DMS 273 (cell line): ENCODE measurements at regions not wholly inside any gene's neighbourhood (a gene's known extent, or its start where the extent isn't known, plus 50 kb on each side); places are given as distances from the start of the nearest gene placed in this dataset.

ENCODE experiments used
- DNase-seq: peaks from one replicate; lab custom pipeline; 2025; ENCODE audit not compliant: unreplicated experiment; lab: John Stamatoyannopoulos, UW

DNA sequence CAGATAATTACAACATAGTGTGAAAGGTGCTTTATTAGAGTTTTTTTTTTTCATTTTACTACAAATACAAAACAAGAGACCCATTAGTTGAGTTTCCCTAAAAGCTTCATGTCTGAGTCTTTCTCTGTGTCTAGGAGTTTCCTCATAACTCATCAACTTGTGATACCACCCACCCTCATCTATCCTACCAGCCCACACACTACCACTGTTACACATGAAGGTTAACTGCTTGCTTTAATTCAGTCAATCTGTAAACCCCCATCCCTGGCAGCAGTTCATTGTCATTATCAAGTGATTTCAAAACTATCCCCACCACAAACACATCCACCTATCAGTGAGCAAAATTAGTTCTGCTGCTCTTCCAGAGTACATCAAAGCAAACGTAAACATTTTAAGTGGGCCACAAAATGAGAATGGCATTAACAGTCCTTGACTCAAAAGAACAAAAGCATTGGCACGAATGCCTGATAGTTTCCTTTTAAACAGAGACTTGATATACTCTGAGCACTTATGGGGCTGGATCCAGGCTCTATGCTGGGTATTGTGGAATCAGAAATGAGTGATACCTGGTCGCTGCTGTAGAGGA, 331.6 kb upstream of the FAM241A start:
- no peak for DNase-seq

DNA sequence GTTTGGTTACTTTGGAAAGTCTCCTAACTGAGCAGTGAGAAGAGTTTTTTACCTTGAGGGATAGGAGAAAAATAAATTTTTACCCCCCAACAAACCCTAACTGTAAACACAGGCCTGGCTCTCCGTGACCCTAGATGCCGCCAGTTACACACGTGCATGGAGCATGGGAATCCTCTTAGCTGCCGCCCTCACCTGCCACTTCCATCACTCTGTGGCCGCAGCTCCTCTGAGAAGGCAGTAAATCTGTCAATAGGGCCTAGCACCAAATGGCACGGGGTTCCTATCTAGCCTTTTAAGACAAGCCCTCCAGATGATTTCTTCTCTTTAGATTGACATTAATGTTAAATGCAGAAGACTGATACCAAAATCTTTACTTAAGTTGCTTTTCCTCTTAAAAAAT, 330.3 kb upstream of the FAM241A start:
- no peak for DNase-seq

DNA sequence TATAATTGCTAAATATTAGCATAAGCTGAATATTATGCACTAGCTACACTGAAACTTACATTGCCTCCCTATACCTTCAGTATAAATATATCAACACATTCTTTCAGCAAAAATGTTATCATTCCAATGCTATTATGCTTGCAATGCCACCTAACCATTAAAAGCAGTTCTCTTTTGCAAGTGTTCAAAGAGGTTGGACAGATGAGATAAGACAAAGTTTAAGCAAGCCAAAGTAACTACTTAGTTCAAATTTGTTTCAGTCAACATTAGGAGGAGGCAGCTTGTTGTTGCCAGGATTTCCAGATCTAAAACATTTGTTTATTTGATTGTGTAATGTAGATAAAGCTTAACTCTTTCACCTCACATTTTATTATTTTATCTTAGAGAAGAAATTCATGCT, 323.9 kb upstream of the FAM241A start:
- DNase-seq: no peak

DNA sequence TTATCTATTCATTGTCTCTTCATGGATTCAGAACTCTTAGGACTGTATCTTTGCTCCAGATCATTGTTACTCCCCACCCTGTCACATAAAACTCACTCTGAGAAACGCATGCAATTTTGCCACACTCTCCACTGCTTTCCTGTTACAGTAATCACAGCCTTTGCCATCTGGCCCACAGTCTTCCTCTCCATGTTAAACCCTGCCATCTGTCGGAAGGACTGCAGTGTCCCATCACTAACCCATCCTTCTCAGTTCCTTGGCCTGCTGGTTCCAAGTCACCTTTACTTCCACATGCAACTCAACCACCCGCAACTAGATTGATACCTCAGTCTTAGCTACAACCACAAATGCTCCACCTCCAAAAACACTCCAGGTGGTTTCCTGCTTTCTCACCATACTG, 308.7 kb upstream of the FAM241A start:
- peak; percentile 62 for DNase-seq

DNA sequence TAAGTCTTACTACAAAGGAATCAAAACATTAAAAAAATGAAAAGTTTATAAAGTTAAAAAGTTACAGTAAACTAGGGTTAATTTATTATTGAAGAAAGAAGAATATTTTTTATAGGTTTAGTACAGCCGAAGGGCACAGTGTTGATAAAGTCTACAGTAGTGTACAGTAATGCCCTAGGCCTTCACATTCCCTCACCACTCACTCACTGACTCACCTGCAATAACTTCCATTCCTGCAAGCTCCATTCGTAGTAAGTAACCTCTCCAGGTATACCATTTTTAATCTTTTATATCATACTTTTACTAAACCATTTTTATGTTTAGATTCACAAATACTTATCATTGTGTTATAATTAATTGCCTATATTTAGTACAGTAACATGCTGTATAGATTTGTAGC, 307.5 kb upstream of the FAM241A start:
- no peak for DNase-seq

DNA sequence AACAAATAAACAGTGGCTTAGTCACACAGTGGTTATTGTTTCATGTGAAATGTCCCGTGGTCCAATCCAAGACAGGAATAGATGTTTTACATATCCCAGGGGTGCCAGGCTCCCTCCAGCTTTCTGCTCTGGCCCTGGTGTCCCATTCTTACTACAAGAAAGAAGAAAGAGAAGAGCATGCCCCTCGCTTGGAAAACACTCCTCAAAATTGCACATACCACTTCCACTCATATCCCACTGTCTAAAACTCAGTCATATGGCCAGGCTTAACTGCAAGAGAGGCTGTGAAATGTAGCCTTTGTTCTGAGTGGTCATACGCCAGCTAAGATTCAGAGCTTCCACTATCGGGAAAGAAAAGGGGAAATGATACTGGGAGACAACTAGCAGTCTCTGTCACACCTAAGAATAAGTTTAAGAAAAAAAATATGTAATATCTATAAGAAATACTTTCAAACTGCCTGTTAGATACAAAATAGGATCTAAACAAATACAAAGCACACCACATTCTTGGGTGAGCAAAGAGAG, 306.8 kb upstream of the FAM241A start:
- DNase-seq: no peak

DNA sequence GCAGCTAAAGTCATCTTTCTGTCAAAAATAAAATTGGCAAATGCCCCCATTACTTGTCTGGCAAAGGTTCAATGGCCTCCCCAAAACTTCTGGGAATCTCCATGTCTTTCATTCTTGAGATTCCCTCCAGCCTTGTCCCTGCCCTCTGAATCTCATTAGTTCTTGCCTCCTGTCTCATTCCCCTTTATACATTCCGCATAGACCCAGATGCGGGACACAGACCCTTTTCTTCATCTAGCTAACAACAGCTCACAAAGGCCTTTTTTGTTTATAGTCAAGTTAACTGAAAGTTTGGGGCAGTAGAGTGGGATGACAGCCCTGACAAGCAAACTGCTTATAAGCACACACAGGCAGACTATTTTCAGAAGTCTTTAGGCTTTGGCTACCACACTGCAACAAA, 306.1 kb upstream of the FAM241A start:
- DNase-seq: no peak

DNA sequence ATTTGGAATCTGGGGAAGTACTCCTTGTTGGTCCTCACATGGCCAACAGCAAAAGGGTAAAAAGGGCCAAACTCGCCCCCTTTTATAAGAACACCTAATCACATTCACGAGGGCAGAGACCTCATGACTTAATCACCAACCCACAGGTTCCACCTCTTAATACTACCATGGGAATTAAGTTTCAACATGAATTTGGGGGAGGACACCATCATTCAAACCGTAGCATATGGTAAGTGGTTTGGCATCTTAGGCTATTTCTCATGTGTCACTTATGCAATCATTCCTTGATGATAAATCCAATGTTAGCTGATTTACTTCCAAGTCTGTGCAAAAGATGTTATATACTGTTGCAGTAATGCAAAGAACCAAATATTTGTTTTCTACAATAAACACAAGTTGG, 302.9 kb upstream of the FAM241A start:
- no peak for DNase-seq

DNA sequence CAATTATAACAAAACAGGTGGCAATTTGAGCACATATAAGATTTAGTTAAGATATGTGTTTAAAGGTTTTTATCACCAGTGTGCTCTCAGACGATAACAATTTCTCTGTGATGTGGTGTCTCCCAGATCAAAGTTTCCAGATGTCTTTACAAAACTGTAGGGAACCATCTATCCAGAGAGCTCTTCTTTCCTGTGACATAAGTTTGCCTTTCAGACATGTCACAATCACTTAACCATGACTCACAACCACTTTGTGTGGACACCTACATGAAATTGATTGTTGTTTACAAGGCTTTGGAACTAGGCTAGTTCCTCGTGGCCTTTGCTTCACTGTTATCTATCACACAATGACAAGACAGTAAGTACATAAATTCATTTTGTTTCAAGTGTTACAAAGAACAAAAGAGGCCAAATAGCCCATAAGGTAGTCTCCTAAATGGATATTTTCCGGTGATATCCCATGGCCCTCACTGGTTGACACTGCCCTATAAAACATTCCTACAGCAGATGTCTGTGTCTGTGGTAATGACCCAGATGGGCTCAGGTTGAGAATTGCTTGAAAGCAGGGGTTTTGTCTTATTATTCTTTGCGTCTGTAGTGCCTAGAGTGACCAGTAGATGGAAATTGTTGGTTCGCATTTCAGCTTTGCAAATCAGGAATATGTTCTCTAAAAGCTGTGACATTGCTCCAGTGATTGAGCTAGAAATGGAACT, 297.8 kb upstream of the FAM241A start:
- peak; percentile 34 for DNase-seq

DNA sequence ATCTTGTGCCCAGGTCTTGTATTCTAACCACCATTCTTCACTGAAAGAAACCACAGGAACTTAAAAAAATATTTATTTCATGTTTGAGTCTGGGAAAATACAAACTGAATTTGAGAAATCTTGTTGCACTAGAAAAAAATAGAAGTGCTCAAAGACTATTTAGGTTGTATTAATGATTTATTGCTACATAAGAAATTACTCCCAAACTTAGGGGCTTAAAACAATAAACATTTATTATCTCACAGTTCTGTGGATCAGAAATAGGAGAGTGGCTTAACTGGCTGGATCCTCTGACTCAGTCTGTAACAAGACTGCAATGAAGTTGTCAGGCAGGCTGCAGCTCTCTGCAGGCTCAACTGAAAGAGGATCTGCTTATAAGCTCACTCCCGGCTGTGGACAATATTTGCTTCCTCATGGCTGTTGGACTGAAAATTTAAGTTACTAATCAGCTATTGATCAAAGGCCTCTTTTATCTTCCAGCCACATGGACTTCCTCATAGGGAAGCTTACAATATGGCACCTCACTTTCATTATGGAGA, 295.4 kb upstream of the FAM241A start:
- no peak for DNase-seq

DNA sequence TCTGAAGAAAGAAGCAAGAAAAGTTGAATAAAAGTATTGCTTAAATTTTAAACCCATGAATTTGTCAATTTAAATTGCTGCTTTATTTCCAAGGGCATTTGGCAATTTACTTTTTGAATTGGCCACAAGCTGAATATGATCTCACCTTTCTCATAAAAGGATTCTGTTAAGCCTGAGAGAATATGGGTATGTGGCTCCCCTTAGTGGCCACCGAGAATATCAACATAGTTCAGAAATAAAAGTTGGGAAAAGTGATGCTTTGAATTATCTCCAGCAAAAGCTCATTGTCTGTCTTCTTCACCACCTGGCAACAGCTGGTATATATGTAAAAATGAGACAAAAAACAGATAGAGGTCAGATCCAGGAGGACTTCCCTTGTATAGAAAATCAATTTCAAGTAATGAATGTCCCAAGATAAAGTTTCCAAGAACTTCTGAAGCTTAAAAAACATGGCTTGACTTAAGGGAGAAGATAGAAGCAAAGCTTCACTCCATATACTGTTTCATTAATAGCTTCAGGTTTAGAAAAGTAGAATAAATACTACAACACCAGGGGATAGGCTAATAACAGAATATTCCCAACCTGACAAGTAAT, 290.7 kb upstream of the FAM241A start:
- peak; percentile 36 for DNase-seq

DNA sequence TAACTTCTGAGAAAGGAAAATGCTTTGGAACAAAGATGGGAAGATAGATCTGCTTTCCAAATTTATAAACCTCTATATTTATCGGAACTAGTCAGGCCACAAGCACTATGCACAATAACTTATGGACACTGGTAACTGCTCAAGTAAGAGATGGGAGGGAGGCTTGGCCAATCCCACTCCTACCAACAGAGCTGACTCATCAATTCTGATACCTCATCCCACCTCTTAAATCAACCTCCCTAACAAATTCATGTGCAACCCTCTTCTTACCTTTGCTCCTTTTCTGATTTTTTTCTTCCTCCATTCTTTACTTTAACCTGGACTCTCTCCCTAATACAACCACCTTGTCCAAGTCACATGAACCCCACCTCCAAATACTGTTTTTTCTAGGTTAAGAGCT, 289.9 kb upstream of the FAM241A start:
- no peak for DNase-seq

DNA sequence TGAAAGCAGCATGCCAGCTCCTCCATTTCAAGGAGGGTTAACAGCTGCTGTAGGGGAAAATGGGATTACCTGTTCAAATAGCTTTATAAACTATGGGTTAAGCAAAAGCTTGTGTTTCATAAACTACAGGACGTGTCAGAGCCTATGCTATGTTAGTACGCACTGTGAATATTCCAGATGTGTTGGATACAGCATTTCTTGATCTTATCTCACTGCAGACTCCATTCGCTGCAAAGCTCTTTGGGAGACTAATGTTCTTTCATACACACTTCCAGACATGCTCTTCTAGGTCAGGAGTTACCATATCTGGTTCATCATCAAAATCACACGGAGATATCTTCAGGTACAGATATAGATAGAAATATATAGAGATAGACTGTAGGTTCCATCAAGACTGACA, 281.2 kb upstream of the FAM241A start:
- DNase-seq: no peak

DNA sequence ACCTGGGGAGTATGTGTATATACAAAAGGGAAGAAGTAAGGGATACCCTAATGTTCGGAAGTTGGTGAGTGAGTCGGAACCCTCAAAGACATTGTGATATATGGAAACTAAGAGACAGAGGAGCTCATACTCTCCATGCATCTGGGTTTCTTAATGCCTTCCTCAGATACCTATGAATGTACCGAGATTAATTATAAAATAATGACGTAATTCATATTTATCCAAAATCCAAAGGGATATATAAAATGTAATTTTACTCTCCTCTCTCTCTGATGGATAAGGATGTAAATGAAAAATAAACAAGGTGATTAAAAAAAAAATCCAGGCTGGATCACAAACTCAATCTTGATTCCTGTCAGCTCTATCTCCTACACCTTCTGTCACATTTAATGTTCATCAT, 275.9 kb upstream of the FAM241A start:
- no peak for DNase-seq

DNA sequence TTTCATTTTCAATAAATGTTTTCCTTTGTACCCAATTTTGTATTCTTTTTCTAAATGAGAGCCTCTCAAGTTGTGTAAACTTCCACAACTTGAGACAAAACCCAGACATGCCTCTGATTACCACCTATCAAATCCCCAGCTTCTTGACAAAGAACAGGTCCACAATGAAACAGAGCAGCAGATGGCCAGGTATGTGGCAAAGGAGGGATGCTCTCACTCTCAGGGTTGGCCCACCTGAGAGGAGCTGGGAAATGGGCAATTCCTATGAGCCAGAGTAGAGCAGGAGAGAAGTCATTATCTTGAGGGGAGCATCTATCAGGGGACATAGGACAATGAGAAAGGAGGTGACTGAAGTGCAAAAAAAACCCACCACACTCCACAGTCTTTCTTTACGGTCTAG, 273.5 kb upstream of the FAM241A start:
- DNase-seq: no peak

DNA sequence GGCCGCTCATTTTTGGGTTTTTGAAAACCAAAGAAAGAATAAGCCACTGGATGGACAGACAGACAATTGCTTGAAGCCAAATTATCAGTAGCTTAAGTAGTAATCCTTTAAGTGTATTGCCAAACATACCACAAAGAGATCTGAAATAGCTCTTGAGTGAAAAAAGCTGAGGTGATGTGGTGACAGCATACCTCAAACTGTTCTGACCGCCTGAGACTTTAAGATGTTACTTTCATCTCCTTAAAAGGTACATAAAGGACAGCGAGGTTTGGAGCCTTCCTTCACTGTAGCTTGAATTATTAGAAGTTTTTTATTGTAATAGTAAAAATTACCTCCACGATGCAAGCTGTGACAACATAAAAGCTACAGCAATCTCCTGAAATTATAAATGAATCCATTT, 271.5 kb upstream of the FAM241A start:
- DNase-seq: no peak

DNA sequence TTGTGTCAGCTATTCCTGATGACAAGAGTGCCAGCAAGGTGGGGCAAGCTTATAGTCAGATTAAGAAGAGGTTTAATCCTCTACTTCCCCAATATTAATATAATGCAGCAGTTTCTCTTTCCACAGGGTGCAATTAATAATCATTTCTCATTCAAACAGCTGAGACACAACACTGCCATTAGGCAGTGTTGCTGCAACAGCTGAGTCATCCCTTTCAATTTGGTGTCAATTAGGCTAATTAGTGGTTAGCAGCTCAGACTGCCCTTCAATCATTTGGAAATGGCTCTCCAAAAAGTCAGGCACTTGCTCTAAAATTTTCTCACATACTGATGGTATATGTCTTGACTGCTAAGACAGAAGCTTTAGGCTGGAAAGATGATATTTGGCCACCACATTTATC, 265.7 kb upstream of the FAM241A start:
- no peak for DNase-seq

DNA sequence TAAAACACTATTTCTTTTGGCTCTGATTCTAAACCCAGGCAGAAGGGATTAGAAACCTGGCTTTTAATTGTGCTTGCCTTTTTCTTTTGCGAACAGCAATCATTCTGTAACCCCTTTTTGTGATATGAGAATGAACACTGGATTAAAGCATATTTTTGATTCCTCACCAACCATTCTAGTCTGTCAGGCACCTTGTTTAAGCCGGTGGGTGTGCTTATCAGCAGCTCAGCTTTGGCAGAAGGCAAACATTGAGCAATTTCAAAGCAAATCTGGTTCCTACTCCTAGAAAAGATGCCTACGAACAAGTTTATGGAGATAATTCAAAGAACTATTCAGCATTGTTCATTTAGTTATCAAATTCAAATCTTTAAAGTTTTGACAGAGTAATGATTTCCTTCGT, 265.1 kb upstream of the FAM241A start:
- DNase-seq: no peak

DNA sequence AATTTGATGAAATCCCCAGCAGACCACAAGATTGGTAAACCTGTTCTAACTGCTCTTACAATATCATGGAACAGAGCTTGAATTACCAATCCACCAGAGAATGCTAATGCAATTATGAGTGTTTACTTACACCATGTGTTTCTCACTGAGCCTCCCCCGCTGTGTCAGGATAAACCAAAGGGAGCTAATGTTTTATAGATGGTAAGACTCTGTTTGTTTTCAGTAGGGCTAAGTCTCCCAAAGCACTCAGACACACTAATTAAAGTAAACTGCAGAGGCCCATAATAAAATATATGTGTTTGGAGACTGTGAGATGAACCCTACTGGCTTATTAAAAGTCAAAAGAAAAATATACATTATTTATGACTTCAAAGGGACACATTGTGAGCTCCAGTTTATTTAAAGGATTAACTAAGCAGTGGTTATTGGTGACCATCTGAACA, 261.7 kb upstream of the FAM241A start:
- peak; percentile 6 for DNase-seq

DNA sequence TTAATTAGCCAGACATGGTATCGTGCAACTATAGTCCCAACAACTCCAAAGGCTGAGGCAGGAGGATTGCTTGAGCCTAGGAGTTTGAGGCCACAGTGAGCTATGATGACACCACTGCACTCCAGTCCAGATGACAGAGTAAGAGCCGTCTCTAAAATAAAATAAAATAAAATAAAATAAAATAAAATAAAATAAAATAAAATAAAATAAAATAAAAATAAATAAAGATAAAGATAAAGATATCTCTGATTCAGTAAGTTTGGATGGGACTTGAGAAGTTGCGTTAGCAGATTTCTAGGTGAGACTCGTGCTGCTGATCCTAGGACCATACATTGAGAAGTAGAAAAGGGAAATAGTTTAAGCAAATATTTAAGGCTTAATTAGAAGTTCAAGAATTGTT, 254.8 kb upstream of the FAM241A start:
- no peak for DNase-seq

DNA sequence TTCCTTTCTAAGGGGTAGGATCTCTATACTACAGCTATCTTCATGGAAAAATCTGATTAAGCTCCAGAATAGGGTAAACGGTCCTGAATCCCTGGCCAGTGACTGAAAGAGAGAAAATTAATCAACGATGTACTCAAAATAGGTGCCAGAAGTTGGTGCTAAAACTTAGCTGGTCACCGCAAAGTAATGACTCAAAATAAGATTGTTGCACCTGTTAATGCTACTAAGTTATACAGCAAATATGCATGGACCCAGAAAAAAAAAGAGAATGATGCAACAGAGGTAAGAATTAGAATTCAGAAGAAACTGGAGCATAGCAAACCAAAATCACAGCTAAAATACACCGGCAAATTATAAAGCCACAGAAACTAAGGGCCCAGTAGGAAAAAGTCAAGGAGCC, 239.7 kb upstream of the FAM241A start:
- DNase-seq: no peak

DNA sequence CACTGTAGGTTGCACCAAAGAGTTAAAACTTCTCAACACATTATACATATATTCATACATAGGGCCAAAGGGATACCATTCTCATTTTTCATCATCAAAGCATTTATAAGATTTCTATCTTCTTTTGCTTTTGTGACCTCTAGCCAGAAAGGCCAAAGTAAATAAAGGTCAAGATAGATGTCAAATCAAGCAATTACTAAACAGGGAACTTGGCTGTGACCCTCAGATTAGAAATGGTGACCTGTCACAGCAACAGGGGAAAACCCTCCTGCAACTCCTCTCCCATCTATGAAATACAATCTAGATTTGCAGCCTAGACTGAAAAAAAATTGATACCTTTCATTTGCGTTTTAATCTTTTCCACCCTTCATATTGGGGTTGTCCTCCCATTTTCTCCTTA, 225.6 kb upstream of the FAM241A start:
- DNase-seq: no peak
